ENCODE measurements at regions not wholly inside any gene's neighbourhood (a gene's known extent, or its start where the extent isn't known, plus 50 kb on each side); places are given as distances from the start of the nearest gene placed in this dataset.

- TF ChIP-seq POLR2A (IDR thresholded peaks at IDR 0.05; ENCODE audit: low read length) (no peak), GATA1 (IDR thresholded peaks at IDR 0.05; ENCODE audit: low read depth, low read length) (no peak)
Measured at GRCh38 chr15:66933932-66934867, 131.2 kb upstream of the SMAD3 start.
